Esophagus muscularis mucosa (tissue), 4 donors: ENCODE measurements at regions not wholly inside any gene's neighbourhood (a gene's known extent, or its start where the extent isn't known, plus 50 kb on each side); places are given as distances from the start of the nearest gene placed in this dataset.

ENCODE experiments used
- DNase-seq: peaks from one replicate; pipeline ENCODE4 v3.0.0-alpha.2; 2017; ENCODE audit errors: extremely low spot score
- H3K27ac ChIP-seq, 4 donors: fragments of 200-600 bp; sonication (generic); replicated peaks in 1 of 4; 1 replicate in 3 of 4; 2 replicates in 1 of 4; pipeline ENCODE4 v1.5.1; 2016 to 2019; ENCODE audit warnings: mild to moderate bottlenecking in 1 of 4
- H3K27me3 ChIP-seq, 4 donors: fragments of 200-600 bp; sonication (generic); one replicate each; pipeline versions ENCODE4 v1.5.1 to v1.6.0; 2016 to 2019
- H3K36me3 ChIP-seq, 4 donors: fragments of 200-600 bp; sonication (generic); one replicate each; pipeline ENCODE4 v1.5.1; 2016 to 2019
- H3K4me1 ChIP-seq, 4 donors: fragments of 200-600 bp; sonication (generic); one replicate each; pipeline ENCODE4 v1.5.1; 2016 to 2019
- H3K4me3 ChIP-seq, 4 donors: fragments of 200-600 bp; sonication (generic); 1 replicate in 2 of 4; 2 replicates in 2 of 4; pipeline ENCODE4 v1.5.1; 2016 to 2019; ENCODE audit warnings: mild to moderate bottlenecking in 4 of 4, moderate library complexity in 1 of 4
- H3K9me3 ChIP-seq, 4 donors: fragments of 200-600 bp; sonication (generic); 1 replicate in 3 of 4; 2 replicates in 1 of 4; pipeline ENCODE4 v1.5.1; 2016 to 2019
- CTCF ChIP-seq, 3 experiments: fragments of 200-600 bp in 2 of 3; fragments of 450-650 bp in 1 of 3; sonication (generic) in 2 of 3; IDR thresholded peaks; one replicate each; pipeline ENCODE4 v1.5.1; 2017 to 2019; ENCODE audit warnings: antibody characterized with exemption in 3 of 3, mild to moderate bottlenecking in 2 of 3, moderate library complexity in 1 of 3
- EP300 ChIP-seq: sonication (generic); formaldehyde crosslinking; IDR thresholded peaks from one replicate; pipeline ENCODE4 v1.6.1; 2017; ENCODE audit warnings: antibody characterized with exemption
- POLR2A ChIP-seq: fragments of 450-650 bp; IDR thresholded peaks from one replicate; pipeline ENCODE4 v1.6.1; 2017; ENCODE audit warnings: antibody characterized with exemption, moderate library complexity, mild to moderate bottlenecking, low read depth
- POLR2AphosphoS5 ChIP-seq, 2 donors: sonication (generic); formaldehyde crosslinking; IDR thresholded peaks; one replicate each; pipeline ENCODE4 v1.6.1; 2017; ENCODE audit warnings: antibody characterized with exemption in 2 of 2
- WGBS: methylation state at CpG from one replicate; pipeline ENCODE4 v1.1.5; 2018; 5-methylcytosine and 5-hydroxymethylcytosine counted together
- intact Hi-C: fragments of 100-400 bp; cut with DNase I; formaldehyde crosslinking; loops from one replicate; pipeline ENCODE4 v1.15.1; 2023

- H3K36me3 ChIP-seq: no peaks in the 10 kb centered on the region
- no peak overlapping the region for H3K27ac ChIP-seq
- intact Hi-C loops: no loop called here
- no peak overlapping the region for H3K4me3 ChIP-seq
- H3K4me1 ChIP-seq: no peaks in the 10 kb centered on the region
- no peak for TF ChIP-seq CTCF (IDR thresholded peaks at IDR 0.05)
- TF ChIP-seq POLR2AphosphoS5 (IDR thresholded peaks at IDR 0.05): no peak
- TF ChIP-seq POLR2A: no peak
- no peak for TF ChIP-seq EP300
- DNase-seq: no peak
- H3K27me3 ChIP-seq: no peaks in the 10 kb centered on the region
- H3K9me3 ChIP-seq: no peaks in the 10 kb centered on the region
These were observed 75.0 kb upstream of the CCDC160 start for GRCh38 chrX:134162032-134162431.

- intact Hi-C loops: no loop called here
- WGBS: 91% methylated on average over 1 of the region's 1 CpG
These were observed 73.1 kb upstream of the CCDC160 start for GRCh38 chrX:134163836-134164235.

GRCh38 chrX:134167591-134168203 lies 69.3 kb upstream of the CCDC160 start:
- no peak for TF ChIP-seq CTCF (IDR thresholded peaks at IDR 0.05)
- no peak for TF ChIP-seq POLR2A
- TF ChIP-seq POLR2AphosphoS5 (IDR thresholded peaks at IDR 0.05): no peak
- TF ChIP-seq EP300: no peak
- Histone ChIP-seq H3K4me1 (peaks cover 0 to 6% (median 5%) of the 10 kb centered on the region in 4 donors), H3K9me3 (no peaks in the 10 kb centered on the region), H3K27ac (no peak overlapping the region), H3K4me3 (no peak overlapping the region), H3K27me3 (no peaks in the 10 kb centered on the region), H3K36me3 (no peaks in the 10 kb centered on the region)
- intact Hi-C loops: no loop called here
- WGBS: 61% methylated on average over 6 of the region's 6 CpGs
- DNase-seq: no peak

More at GRCh38 chrX:134163836-134164235, 73.1 kb upstream of the CCDC160 start:
- Histone ChIP-seq H3K4me3 (no peak overlapping the region), H3K9me3 (no peaks in the 10 kb centered on the region), H3K27me3 (no peaks in the 10 kb centered on the region), H3K27ac (no peak overlapping the region), H3K4me1 (no peaks in the 10 kb centered on the region), H3K36me3 (no peaks in the 10 kb centered on the region)
- TF ChIP-seq EP300: no peak
- TF ChIP-seq POLR2AphosphoS5 (IDR thresholded peaks at IDR 0.05): no peak
- no peak for TF ChIP-seq CTCF (IDR thresholded peaks at IDR 0.05)
- TF ChIP-seq POLR2A: no peak
- DNase-seq: no peak

GRCh38 chrX:134171661-134172587 lies 65.1 kb upstream of the CCDC160 start:
- no peak for DNase-seq
- peak overlapping the region in 2 of 4 donors; percentile 33 to 63 for H3K27ac ChIP-seq
- peak overlapping the region; percentile 56 to 62 (median 58) for H3K4me3 ChIP-seq

More at GRCh38 chrX:134171661-134172587, 65.1 kb upstream of the CCDC160 start:
- Histone ChIP-seq H3K36me3 (no peaks in the 10 kb centered on the region), H3K27me3 (peaks cover 0 to 4% (median 0%) of the 10 kb centered on the region in 4 donors), H3K9me3 (no peaks in the 10 kb centered on the region), H3K4me1 (peaks cover 0 to 16% (median 15%) of the 10 kb centered on the region in 4 donors)
- 44% methylated on average over 58 of the region's 74 CpGs for WGBS
- intact Hi-C loops: no loop called here
- no peak for TF ChIP-seq POLR2AphosphoS5 (IDR thresholded peaks at IDR 0.05)
- TF ChIP-seq POLR2A: no peak
- TF ChIP-seq CTCF (IDR thresholded peaks at IDR 0.05): no peak
- no peak for TF ChIP-seq EP300
